H1 (cell line): ENCODE measurements at regions not wholly inside any gene's neighbourhood (a gene's known extent, or its start where the extent isn't known, plus 50 kb on each side); places are given as distances from the start of the nearest gene placed in this dataset.
A peak's percentile ranks its signal among the peaks of the same experiment; 100 is the strongest.

Experiments
- CTCF ChIA-PET: fragments of 300-600 bp; sonication (Branson Sonifier 250); formaldehyde crosslinking; loops from one replicate; lab custom pipeline; 2021; ENCODE audit not compliant: partially characterized antibody; lab: Charles Lee
- POLR2A ChIA-PET: fragments of 300-600 bp; sonication (Branson Sonifier 250); formaldehyde crosslinking; loops from one replicate; lab custom pipeline; 2021; ENCODE audit warnings: inconsistent platforms; ENCODE audit not compliant: partially characterized antibody; lab: Charles Lee
- DNase-seq, 2 experiments: peaks; one replicate each; pipeline versions ENCODE4 v3.0.0 to v3.0.0-alpha.2; 2010 to 2022; ENCODE audit warnings: low spot score in 2 of 2, low read depth in 1 of 2, mixed read lengths in 1 of 2
- FAIRE-seq: peaks from 2 replicates; lab custom pipeline; 2011; peaks lifted over from hg19 to GRCh38; lab: Jason Lieb, UNC
- H2AFZ ChIP-seq: 2 replicates; pipeline ENCODE4 v1.8.1; 2012; ENCODE audit warnings: low read length, inconsistent platforms
- H2AK5ac ChIP-seq: 2 replicates; pipeline ENCODE4 v1.6.1; 2013; ENCODE audit warnings: low read depth, low read length
- H2BK120ac ChIP-seq: replicated peaks from 2 replicates; pipeline ENCODE3; 2013; ENCODE audit warnings: low read depth, low read length, inconsistent platforms
- H2BK12ac ChIP-seq: 2 replicates; pipeline ENCODE4 v1.6.1; 2013; ENCODE audit warnings: low read depth, low read length
- H2BK15ac ChIP-seq: 2 replicates; pipeline ENCODE4 v1.6.1; 2013; ENCODE audit warnings: low read length
- H2BK20ac ChIP-seq: 2 replicates; pipeline ENCODE4 v1.6.1; 2013; ENCODE audit warnings: low read length
- H2BK5ac ChIP-seq: 2 replicates; pipeline ENCODE4 v1.6.1; 2013; ENCODE audit warnings: low read depth, low read length
- H3K14ac ChIP-seq: 2 replicates; pipeline ENCODE4 v1.6.1; 2013; ENCODE audit warnings: inconsistent platforms; ENCODE audit not compliant: insufficient read length
- H3K18ac ChIP-seq: 2 replicates; pipeline ENCODE4 v1.6.1; 2013; ENCODE audit warnings: low read length; ENCODE audit errors: extremely low read depth
- H3K23ac ChIP-seq: 2 replicates; pipeline ENCODE4 v1.6.1; 2013; ENCODE audit warnings: inconsistent platforms; ENCODE audit not compliant: insufficient read length
- H3K23me2 ChIP-seq: 2 replicates; pipeline ENCODE4 v1.6.1; 2013; ENCODE audit warnings: low read depth, low read length
- H3K27ac ChIP-seq: 2 replicates; pipeline ENCODE4 v1.6.1; 2011; ENCODE audit warnings: low read depth, low read length, inconsistent platforms
- H3K27me3 ChIP-seq, 4 experiments: replicated peaks in 1 of 4; 1 replicate in 1 of 4; 2 replicates in 3 of 4; pipeline versions ENCODE4 v1.6.1 to v1.8.1; 2011 to 2013; ENCODE audit warnings: low read length in 3 of 4, mild to moderate bottlenecking in 3 of 4, inconsistent platforms in 2 of 4, mixed read lengths in 2 of 4, moderate library complexity in 1 of 4; ENCODE audit not compliant: control insufficient read depth in 3 of 4, insufficient read depth in 3 of 4; ENCODE audit errors: extremely low read depth in 1 of 4
- H3K36me3 ChIP-seq, 4 experiments: 2 replicates each; pipeline versions ENCODE4 v1.6.1 to v1.8.1; 2011 to 2013; ENCODE audit warnings: mild to moderate bottlenecking in 4 of 4, low read length in 3 of 4, moderate library complexity in 2 of 4, control low read depth in 1 of 4, inconsistent platforms in 1 of 4; ENCODE audit not compliant: insufficient read depth in 4 of 4, control insufficient read depth in 2 of 4
- H3K4ac ChIP-seq: replicated peaks from 2 replicates; pipeline ENCODE3; 2013; ENCODE audit warnings: low read length, low read depth, mixed read lengths, inconsistent platforms; ENCODE audit not compliant: insufficient read length
- H3K4me1 ChIP-seq, 4 experiments: replicated peaks in 1 of 4; 1 replicate in 1 of 4; 2 replicates in 3 of 4; pipeline versions ENCODE4 v1.6.1 to v1.8.1; 2011 to 2013; ENCODE audit warnings: low read length in 3 of 4, inconsistent platforms in 2 of 4, mixed read lengths in 1 of 4; ENCODE audit not compliant: insufficient read depth in 4 of 4, control insufficient read depth in 3 of 4
- H3K4me2 ChIP-seq, 2 experiments: 2 replicates each; pipeline versions ENCODE4 v1.6.1 to v1.8.1; 2011 to 2013; ENCODE audit warnings: low read depth in 2 of 2, low read length in 2 of 2, control low read depth in 1 of 2, inconsistent platforms in 1 of 2, mild to moderate bottlenecking in 1 of 2; ENCODE audit not compliant: insufficient read depth in 1 of 2
- H3K4me3 ChIP-seq, 4 experiments: fragments of 200-600, 300-600 bp in 1 of 4; sonication (generic), shearing (Covaris generic), sonication (Bioruptor Twin) in 1 of 4; 2 replicates each; pipeline versions ENCODE4 v1.5.1 to v1.8.1; 2011 to 2016; ENCODE audit warnings: low read length in 4 of 4, low read depth in 3 of 4, control low read depth in 2 of 4, inconsistent platforms in 2 of 4, mild to moderate bottlenecking in 2 of 4, mixed read lengths in 1 of 4, moderate library complexity in 1 of 4; ENCODE audit not compliant: insufficient read depth in 2 of 4; ENCODE audit errors: extremely low read depth in 1 of 4
- H3K56ac ChIP-seq: replicated peaks from 2 replicates; pipeline ENCODE3; 2013; ENCODE audit warnings: low read depth, mild to moderate bottlenecking, mixed read lengths, low read length, inconsistent platforms; ENCODE audit not compliant: insufficient read length
- H3K79me1 ChIP-seq: 2 replicates; pipeline ENCODE4 v1.6.1; 2013; ENCODE audit warnings: low read depth, low read length, control low read depth
- H3K79me2 ChIP-seq, 2 experiments: 2 replicates each; pipeline versions ENCODE4 v1.6.1 to v1.8.1; 2012 to 2013; ENCODE audit warnings: low read length in 2 of 2, mild to moderate bottlenecking in 2 of 2, inconsistent platforms in 1 of 2; ENCODE audit not compliant: insufficient read depth in 2 of 2, control insufficient read depth in 1 of 2
- H3K9ac ChIP-seq, 4 experiments: replicated peaks in 1 of 4; 1 replicate in 1 of 4; 2 replicates in 3 of 4; pipeline versions ENCODE4 v1.6.1 to v1.8.1; 2011 to 2013; ENCODE audit warnings: low read depth in 3 of 4, low read length in 3 of 4, control low read depth in 2 of 4, mild to moderate bottlenecking in 2 of 4, moderate library complexity in 2 of 4, inconsistent platforms in 1 of 4; ENCODE audit errors: extremely low read depth in 1 of 4
- H3K9me3 ChIP-seq, 2 experiments: 2 replicates each; pipeline versions ENCODE4 v1.6.1 to v1.8.1; 2012 to 2013; ENCODE audit warnings: mild to moderate bottlenecking in 2 of 2, moderate library complexity in 2 of 2, control low read depth in 1 of 2, inconsistent platforms in 1 of 2, low read depth in 1 of 2, low read length in 1 of 2, mixed read lengths in 1 of 2; ENCODE audit not compliant: insufficient read depth in 2 of 2
- H4K20me1 ChIP-seq, 2 experiments: replicated peaks in 1 of 2; 2 replicates each; pipeline versions ENCODE3 to v1.8.1; 2011 to 2013; ENCODE audit warnings: inconsistent platforms in 2 of 2, low read length in 2 of 2, mild to moderate bottlenecking in 1 of 2; ENCODE audit not compliant: insufficient read depth in 2 of 2, control insufficient read depth in 1 of 2
- H4K5ac ChIP-seq: 2 replicates; pipeline ENCODE4 v1.6.1; 2013; ENCODE audit warnings: low read length, low read depth, mixed read lengths, inconsistent platforms; ENCODE audit not compliant: insufficient read length
- H4K8ac ChIP-seq: 2 replicates; pipeline ENCODE4 v1.8.0; 2013; ENCODE audit warnings: mild to moderate bottlenecking, moderate library complexity, low read length, inconsistent platforms; ENCODE audit not compliant: insufficient read depth; ENCODE audit errors: extremely low read depth
- H4K91ac ChIP-seq: replicated peaks from 2 replicates; pipeline ENCODE3; 2013; ENCODE audit warnings: low read length, mixed read lengths, inconsistent platforms; ENCODE audit not compliant: insufficient read length
- SIX5 ChIP-seq: IDR thresholded peaks from 2 replicates; pipeline ENCODE4 v1.6.1; 2011; ENCODE audit warnings: mild to moderate bottlenecking, low read depth, low read length
- TCF12 ChIP-seq: IDR thresholded peaks from 2 replicates; pipeline ENCODE4 v1.6.1; 2011; ENCODE audit warnings: low read depth, mild to moderate bottlenecking, low read length
- WGBS, 2 experiments: shearing (Covaris generic) in 1 of 2; methylation state at CpG; one replicate each; pipeline versions ENCODE4 v1.1.6 to v1.1.7; 2013 to 2015; ENCODE audit warnings: low lambda C conversion rate in 2 of 2, mixed read lengths in 2 of 2, inconsistent platforms in 1 of 2, low coverage in 1 of 2, missing lambda C conversion rate in 1 of 2; ENCODE audit not compliant: insufficient replicate concordance in 2 of 2, insufficient coverage in 1 of 2, insufficient read length in 1 of 2; ENCODE audit errors: extremely low coverage in 1 of 2, missing lambda C conversion rate in 1 of 2; 5-methylcytosine and 5-hydroxymethylcytosine counted together

- Histone ChIP-seq H4K20me1 (no peaks in the 10 kb centered on the region), H2BK120ac (no peak overlapping the region), H4K5ac (no peak overlapping the region), H3K79me2 (no peaks in the 10 kb centered on the region), H3K9me3 (no peaks in the 10 kb centered on the region), H3K18ac (no peak overlapping the region), H3K36me3 (no peaks in the 10 kb centered on the region), H2BK12ac (no peak overlapping the region), H3K4me1 (no peaks in the 10 kb centered on the region), H3K23me2 (no peaks in the 10 kb centered on the region), H3K27me3 (no peaks in the 10 kb centered on the region), H2AFZ (no peak overlapping the region), H2BK20ac (no peak overlapping the region), H3K14ac (no peak overlapping the region), H3K4me2 (no peak overlapping the region), H3K27ac (no peak overlapping the region), H2BK15ac (no peak overlapping the region), H2AK5ac (no peak overlapping the region), H4K91ac (no peak overlapping the region), H3K4ac (no peak overlapping the region), H3K23ac (no peak overlapping the region), H2BK5ac (no peak overlapping the region), H4K8ac (no peak overlapping the region), H3K9ac (no peak overlapping the region), H3K4me3 (no peak overlapping the region), H3K79me1 (no peaks in the 10 kb centered on the region), H3K56ac (no peak overlapping the region)
- ChIA-PET POLR2A (no interaction called here), CTCF (interaction anchor here (1.0 to 5.8 kb wide), 3 partner anchors 30 to 47 kb away, joined by 3 to 33 read pairs (median 4); no protein-coding TSS in a partner anchor)
- FAIRE-seq = no peak
- WGBS, 2 experiments = 93% methylated on average over 9 of the region's 9 CpGs; no CpG with 5 or more reads in 1 of the 2 experiments
- DNase-seq = peak in 1 of 2 experiments; percentile 16
- TF ChIP-seq SIX5 (no peak), TCF12 (no peak)
- TF ChIP-seq, all 59 proteins: peak for 0
Measured at GRCh38 chr15:69505956-69506556, 53.4 kb downstream of the RPLP1 start.
